ENCODE measurements at regions not wholly inside any gene's neighbourhood (a gene's known extent, or its start where the extent isn't known, plus 50 kb on each side); places are given as distances from the start of the nearest gene placed in this dataset.

DNA sequence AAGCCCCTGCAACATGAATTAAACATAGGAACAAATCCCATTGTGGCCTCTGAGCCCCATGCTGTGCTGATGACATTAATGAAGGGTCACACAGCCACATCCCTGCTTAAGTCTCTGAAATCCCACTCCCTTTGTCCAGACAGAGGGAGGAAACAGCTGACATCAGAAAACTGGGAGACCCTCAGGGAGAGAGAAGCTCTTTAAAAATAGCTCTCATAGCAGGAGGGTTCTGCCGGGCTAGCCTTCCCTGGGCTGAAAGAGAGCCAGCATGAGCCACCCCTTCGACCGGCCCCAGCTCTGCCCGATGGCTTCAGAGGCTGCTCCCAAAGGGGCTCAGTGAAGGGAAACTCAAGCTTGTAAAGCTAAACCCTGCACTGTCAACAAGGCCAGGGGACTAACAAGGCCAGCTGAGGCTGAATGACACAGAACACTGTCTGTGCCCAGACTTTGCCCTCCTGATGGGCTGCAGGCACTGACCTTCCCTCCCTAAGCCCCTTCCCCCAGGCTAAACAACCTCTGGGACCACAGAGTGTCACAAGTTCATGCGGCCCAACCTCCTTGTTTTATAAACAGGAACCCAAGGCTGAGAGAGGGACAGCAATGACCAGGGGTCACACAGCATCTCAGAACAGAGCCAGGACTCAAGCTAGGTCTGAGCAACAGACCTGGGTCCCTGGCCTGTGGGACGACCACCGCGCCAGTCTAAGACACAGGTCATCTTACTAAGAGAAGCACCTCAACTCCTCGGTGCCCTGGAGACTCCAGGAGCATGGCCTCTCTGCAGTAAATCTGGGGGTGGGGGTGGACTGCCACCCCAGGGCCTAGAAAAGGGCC lies 163.8 kb downstream of the CHST1 start:
- H3K4me1 ChIP-seq, result no peaks in the 10 kb centered on the region
- FAIRE-seq (no peak), ATAC-seq (no peak), DNase-seq (ENCODE audit: low read depth in 1 of 2, low spot score in 1 of 2) (no peak)
- no peak overlapping the region for H3K27ac ChIP-seq
- TF ChIP-seq EHMT2 (IDR thresholded peaks at IDR 0.05; ENCODE audit: low read depth) (no peak), ZNF302 (CRISPR knock-in tag; IDR thresholded peaks at IDR 0.05) (no peak), POLR2AphosphoS2 (conservative IDR thresholded peaks at IDR 0.05; ENCODE audit: low read length) (no peak), ZFP36 (IDR thresholded peaks at IDR 0.05; ENCODE audit: borderline replicate concordance, partially characterized antibody) (no peak), TFCP2L1 (CRISPR knock-in tag; IDR thresholded peaks at IDR 0.05) (no peak), RCOR1 (IDR thresholded peaks at IDR 0.05; ENCODE audit: low read depth, low read length) (no peak), RFX5 (IDR thresholded peaks at IDR 0.05) (no peak), RAD21 (conservative IDR thresholded peaks at IDR 0.05 in 1 of 2, IDR thresholded peaks at IDR 0.05 in 1 of 2) (no peak), JUNB (IDR thresholded peaks at IDR 0.05) (no peak), RNF2 (IDR thresholded peaks at IDR 0.05; ENCODE audit: borderline replicate concordance, low read depth) (no peak)
- TF ChIP-seq, protein P1, sequence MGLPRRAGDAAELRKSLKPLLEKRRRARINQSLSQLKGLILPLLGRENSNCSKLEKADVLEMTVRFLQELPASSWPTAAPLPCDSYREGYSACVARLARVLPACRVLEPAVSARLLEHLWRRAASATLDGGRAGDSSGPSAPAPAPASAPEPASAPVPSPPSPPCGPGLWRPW (IDR thresholded peaks at IDR 0.05), result no peak
- TF ChIP-seq, protein P2, sequence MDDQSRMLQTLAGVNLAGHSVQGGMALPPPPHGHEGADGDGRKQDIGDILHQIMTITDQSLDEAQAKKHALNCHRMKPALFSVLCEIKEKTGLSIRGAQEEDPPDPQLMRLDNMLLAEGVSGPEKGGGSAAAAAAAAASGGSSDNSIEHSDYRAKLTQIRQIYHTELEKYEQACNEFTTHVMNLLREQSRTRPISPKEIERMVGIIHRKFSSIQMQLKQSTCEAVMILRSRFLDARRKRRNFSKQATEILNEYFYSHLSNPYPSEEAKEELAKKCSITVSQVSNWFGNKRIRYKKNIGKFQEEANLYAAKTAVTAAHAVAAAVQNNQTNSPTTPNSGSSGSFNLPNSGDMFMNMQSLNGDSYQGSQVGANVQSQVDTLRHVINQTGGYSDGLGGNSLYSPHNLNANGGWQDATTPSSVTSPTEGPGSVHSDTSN (IDR thresholded peaks at IDR 0.05), result no peak
- no peak overlapping the region for H3K4me3 ChIP-seq
- H3K9me3 ChIP-seq, result peaks cover 11% of the 10 kb centered on the region; the same call in 2 of the 3 replicates
- 6% methylated on average over 4 of the region's 9 CpGs for WGBS (ENCODE audit: missing lambda C conversion rate)
- H3K4me2 ChIP-seq, result no peak overlapping the region
- CTCF ChIA-PET, result no interaction called here
- POLR2A ChIA-PET, result no interaction called here

DNA sequence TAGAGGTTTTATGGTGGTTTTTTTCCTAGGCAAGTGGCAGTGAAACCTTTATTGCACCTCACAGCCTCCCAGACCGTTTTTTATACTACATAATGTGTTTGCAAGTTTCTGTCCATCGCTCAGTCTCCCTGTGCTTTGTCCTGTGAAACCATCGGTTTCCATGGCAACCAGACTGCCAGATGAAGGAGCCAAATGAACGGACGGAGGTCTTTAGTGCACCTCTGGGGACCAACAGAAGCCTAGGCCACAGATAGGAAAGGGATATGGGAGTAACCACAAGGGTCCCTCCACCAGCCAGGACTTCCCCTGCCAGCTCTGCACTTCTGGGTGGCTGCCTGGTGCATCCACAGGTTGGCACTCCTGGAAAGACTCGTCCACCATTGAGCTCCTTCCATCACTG lies 165.0 kb downstream of the CHST1 start:
- no peak; a peak in 1 of 6 replicates for ATAC-seq
- Histone ChIP-seq H3K4me2 (no peak overlapping the region), H3K4me1 (no peaks in the 10 kb centered on the region), H3K9me3 (peaks cover 11% of the 10 kb centered on the region; the same call in 2 of the 3 replicates), H3K27ac (no peak overlapping the region), H3K4me3 (no peak overlapping the region)
- CTCF ChIA-PET, result interaction anchor here (1.1 to 2.5 kb wide), 2 partner anchors 9 to 154 kb away, joined by 5 to 6 read pairs; no protein-coding TSS in a partner anchor
- POLR2A ChIA-PET, result no interaction called here
- FAIRE-seq, result no peak
- WGBS (ENCODE audit: missing lambda C conversion rate), result 21% methylated on average over 6 of the region's 6 CpGs
- TF ChIP-seq, protein P3, sequence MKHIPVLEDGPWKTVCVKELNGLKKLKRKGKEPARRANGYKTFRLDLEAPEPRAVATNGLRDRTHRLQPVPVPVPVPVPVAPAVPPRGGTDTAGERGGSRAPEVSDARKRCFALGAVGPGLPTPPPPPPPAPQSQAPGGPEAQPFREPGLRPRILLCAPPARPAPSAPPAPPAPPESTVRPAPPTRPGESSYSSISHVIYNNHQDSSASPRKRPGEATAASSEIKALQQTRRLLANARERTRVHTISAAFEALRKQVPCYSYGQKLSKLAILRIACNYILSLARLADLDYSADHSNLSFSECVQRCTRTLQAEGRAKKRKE (CRISPR knock-in tag; IDR thresholded peaks at IDR 0.05; ENCODE audit: low read depth), result no peak
- TF ChIP-seq KDM1A (IDR thresholded peaks at IDR 0.05; ENCODE audit: low read depth), result no peak
- TF ChIP-seq, protein P4, sequence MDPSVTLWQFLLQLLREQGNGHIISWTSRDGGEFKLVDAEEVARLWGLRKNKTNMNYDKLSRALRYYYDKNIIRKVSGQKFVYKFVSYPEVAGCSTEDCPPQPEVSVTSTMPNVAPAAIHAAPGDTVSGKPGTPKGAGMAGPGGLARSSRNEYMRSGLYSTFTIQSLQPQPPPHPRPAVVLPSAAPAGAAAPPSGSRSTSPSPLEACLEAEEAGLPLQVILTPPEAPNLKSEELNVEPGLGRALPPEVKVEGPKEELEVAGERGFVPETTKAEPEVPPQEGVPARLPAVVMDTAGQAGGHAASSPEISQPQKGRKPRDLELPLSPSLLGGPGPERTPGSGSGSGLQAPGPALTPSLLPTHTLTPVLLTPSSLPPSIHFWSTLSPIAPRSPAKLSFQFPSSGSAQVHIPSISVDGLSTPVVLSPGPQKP (IDR thresholded peaks at IDR 0.05; ENCODE audit: low read depth, low read length), result no peak
- TF ChIP-seq MAFK (IDR thresholded peaks at IDR 0.05; ENCODE audit: partially characterized antibody), result no peak
- TF ChIP-seq MAZ (IDR thresholded peaks at IDR 0.05; ENCODE audit: borderline replicate concordance, low read depth, low read length), result no peak
- no peak for TF ChIP-seq RNF2 (IDR thresholded peaks at IDR 0.05; ENCODE audit: borderline replicate concordance, low read depth)
- TF ChIP-seq, protein P5, sequence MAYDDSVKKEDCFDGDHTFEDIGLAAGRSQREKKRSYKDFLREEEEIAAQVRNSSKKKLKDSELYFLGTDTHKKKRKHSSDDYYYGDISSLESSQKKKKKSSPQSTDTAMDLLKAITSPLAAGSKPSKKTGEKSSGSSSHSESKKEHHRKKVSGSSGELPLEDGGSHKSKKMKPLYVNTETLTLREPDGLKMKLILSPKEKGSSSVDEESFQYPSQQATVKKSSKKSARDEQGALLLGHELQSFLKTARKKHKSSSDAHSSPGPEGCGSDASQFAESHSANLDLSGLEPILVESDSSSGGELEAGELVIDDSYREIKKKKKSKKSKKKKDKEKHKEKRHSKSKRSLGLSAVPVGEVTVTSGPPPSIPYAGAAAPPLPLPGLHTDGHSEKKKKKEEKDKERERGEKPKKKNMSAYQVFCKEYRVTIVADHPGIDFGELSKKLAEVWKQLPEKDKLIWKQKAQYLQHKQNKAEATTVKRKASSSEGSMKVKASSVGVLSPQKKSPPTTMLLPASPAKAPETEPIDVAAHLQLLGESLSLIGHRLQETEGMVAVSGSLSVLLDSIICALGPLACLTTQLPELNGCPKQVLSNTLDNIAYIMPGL (CRISPR knock-in tag; IDR thresholded peaks at IDR 0.05; ENCODE audit: borderline replicate concordance), result no peak
- TF ChIP-seq BHLHE40 (IDR thresholded peaks at IDR 0.05; ENCODE audit: low read depth, low read length), result no peak
- no peak for TF ChIP-seq RCOR1 (IDR thresholded peaks at IDR 0.05; ENCODE audit: low read depth, low read length)
- no peak for TF ChIP-seq FOSB (CRISPR knock-in tag; IDR thresholded peaks at IDR 0.05)
- TF ChIP-seq, protein P1 (IDR thresholded peaks at IDR 0.05), result no peak
- no peak for TF ChIP-seq RARB (CRISPR knock-in tag; IDR thresholded peaks at IDR 0.05)
- no peak for TF ChIP-seq TFCP2L1 (CRISPR knock-in tag; IDR thresholded peaks at IDR 0.05)
- TF ChIP-seq CBX2 (IDR thresholded peaks at IDR 0.05; ENCODE audit: borderline replicate concordance, low read depth), result no peak
- no peak for TF ChIP-seq EHF (CRISPR knock-in tag; IDR thresholded peaks at IDR 0.05)
- TF ChIP-seq KDM5A (IDR thresholded peaks at IDR 0.05), result no peak
- no peak for TF ChIP-seq JUNB (IDR thresholded peaks at IDR 0.05)
- DNase-seq (ENCODE audit: low read depth in 1 of 2, low spot score in 1 of 2), result no peak
